AG04449 (cell line): ENCODE measurements at regions not wholly inside any gene's neighbourhood (a gene's known extent, or its start where the extent isn't known, plus 50 kb on each side); places are given as distances from the start of the nearest gene placed in this dataset.

ENCODE experiments used
- CTCF ChIA-PET: fragments of 350-600 bp; formaldehyde crosslinking; extraction: SDS; loops from one replicate; lab custom pipeline; 2021; ENCODE audit warnings: antibody characterized with exemption; lab: Yijun Ruan, JAX
- POLR2A ChIA-PET: fragments of 400-600, 350-600 bp; formaldehyde crosslinking; extraction: SDS; loops from one replicate; lab custom pipeline; 2020; ENCODE audit warnings: antibody characterized with exemption, inconsistent platforms; lab: Yijun Ruan, JAX
- DNase-seq: peaks from one replicate; pipeline ENCODE4 v3.0.0-alpha.2; 2010; ENCODE audit warnings: low read depth, low spot score
- H3K4me3 ChIP-seq: 2 replicates; pipeline ENCODE4 v1.5.1; 2011; ENCODE audit warnings: low read depth, mild to moderate bottlenecking, control low read depth, low read length
- CTCF ChIP-seq: IDR thresholded peaks from one replicate; pipeline ENCODE4 v1.5.1; 2011; ENCODE audit warnings: mild to moderate bottlenecking, moderate library complexity, low read length, control low read depth, inconsistent platforms; ENCODE audit not compliant: insufficient read depth; ENCODE audit errors: missing control alignments

- CTCF ChIA-PET = interaction anchor here (0.9 to 2.0 kb wide), 4 partner anchors 19 to 434 kb away, joined by 3 to 7 read pairs (median 4); no protein-coding TSS in a partner anchor
- POLR2A ChIA-PET = no interaction called here
- H3K4me3 ChIP-seq = no peak overlapping the region
- no peak for DNase-seq
- no peak for TF ChIP-seq CTCF
Observed at GRCh38 chr11:106152013-106152412, 74.6 kb downstream of the AASDHPPT start.

- POLR2A ChIA-PET = no interaction called here
- CTCF ChIA-PET = interaction anchor here (1.2 to 2.0 kb wide), 2 partner anchors 25 to 431 kb away, joined by 4 to 7 read pairs; no protein-coding TSS in a partner anchor
- H3K4me3 ChIP-seq = no peak overlapping the region
- DNase-seq = no peak
- TF ChIP-seq CTCF = no peak
Observed at GRCh38 chr11:106152824-106153223, 75.4 kb downstream of the AASDHPPT start.

- DNase-seq = peak; percentile 31
- H3K4me3 ChIP-seq = no peak overlapping the region
- TF ChIP-seq CTCF = peak; percentile 41
- POLR2A ChIA-PET = no interaction called here
- CTCF ChIA-PET = interaction anchor here (0.7 to 3.4 kb wide), 15 partner anchors 8 to 881 kb away, joined by 3 to 32 read pairs (median 3); no protein-coding TSS in a partner anchor
Observed at GRCh38 chr11:106156290-106156937, 79.0 kb downstream of the AASDHPPT start.

DNA sequence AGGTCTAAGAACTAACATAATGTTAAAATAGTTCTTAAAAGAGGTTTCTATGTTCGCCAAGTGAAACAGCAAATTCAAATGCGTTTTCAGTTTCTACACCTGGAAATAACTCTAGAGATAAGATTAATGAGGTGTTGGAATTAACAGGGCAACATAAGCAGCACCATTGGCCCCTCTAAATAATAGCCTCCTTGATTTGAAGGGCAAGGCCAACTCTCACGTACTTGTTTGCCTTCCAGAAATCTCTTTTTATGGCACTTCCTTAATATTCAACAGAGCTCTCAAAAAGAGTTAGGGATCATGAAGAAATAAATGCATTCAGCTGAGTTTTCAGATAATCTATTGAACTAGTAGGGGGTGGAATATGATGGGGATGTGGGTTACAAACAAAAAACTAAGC lies 80.9 kb downstream of the AASDHPPT start:
- POLR2A ChIA-PET = no interaction called here
- CTCF ChIA-PET = interaction anchor here (1.0 to 1.2 kb wide), 2 partner anchors 10 to 425 kb away, joined by 3 read pairs; no protein-coding TSS in a partner anchor
- DNase-seq = no peak
- no peak overlapping the region for H3K4me3 ChIP-seq
- TF ChIP-seq CTCF = no peak

GRCh38 chr11:106159836-106160235 lies 82.4 kb downstream of the AASDHPPT start:
- DNase-seq = no peak
- ChIA-PET CTCF (no interaction called here), POLR2A (no interaction called here)
- H3K4me3 ChIP-seq = no peak overlapping the region
- TF ChIP-seq CTCF = no peak

- TF ChIP-seq CTCF = no peak
- H3K4me3 ChIP-seq = no peak overlapping the region
- CTCF ChIA-PET = no interaction called here
- DNase-seq = no peak
- POLR2A ChIA-PET = no interaction called here
Observed at GRCh38 chr11:106160494-106160893, 83.0 kb downstream of the AASDHPPT start.
